Activated CD4-positive, alpha-beta T cell treated with anti-CD3 and anti-CD28 coated beads, Interleukin-2, amount 50 U/mL, for 16 hours (primary cell): ENCODE measurements at regions not wholly inside any gene's neighbourhood (a gene's known extent, or its start where the extent isn't known, plus 50 kb on each side); places are given as distances from the start of the nearest gene placed in this dataset.

Experiments used
- DNase-seq: peaks from one replicate; pipeline ENCODE4 v3.0.0-alpha.2; 2020

DNA sequence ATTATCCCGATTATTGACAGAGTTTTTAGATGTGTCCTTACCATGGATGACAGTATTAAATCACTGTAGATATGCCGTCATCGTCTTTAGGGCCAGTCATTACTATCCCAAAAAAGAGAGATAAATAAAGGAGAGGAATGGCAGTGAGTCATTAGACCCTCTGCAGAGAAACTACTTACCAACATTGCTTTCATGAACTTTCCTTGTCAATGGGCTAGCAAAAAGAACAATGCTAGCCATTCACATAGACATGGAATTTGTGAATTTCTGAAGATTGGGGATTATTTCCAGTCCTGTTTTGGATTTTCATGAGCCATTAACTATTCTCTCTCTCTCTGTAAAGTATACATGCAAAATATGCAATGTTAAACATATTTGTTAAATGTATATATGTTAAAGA, 319.4 kb upstream of the FANCL start:
- DNase-seq, result no peak

DNA sequence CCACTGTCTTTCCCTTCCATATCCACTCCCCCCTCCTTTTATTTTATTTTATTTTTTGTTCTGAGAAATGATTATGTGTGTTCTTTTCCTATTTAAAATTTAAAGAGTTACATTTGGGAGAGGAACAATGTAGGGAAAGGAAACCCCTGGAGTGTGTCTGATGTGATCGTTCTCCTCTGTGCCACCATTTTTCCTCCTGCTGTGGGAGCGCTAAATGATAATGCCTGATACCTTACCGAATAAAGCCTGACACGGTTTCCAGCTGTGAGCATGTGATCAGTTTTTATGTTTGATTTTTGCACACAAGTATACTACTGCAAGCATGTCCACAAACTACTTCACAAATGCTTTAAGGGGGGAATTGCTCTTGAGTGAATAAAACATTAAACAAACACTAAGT, 317.8 kb upstream of the FANCL start:
- DNase-seq, result no peak

DNA sequence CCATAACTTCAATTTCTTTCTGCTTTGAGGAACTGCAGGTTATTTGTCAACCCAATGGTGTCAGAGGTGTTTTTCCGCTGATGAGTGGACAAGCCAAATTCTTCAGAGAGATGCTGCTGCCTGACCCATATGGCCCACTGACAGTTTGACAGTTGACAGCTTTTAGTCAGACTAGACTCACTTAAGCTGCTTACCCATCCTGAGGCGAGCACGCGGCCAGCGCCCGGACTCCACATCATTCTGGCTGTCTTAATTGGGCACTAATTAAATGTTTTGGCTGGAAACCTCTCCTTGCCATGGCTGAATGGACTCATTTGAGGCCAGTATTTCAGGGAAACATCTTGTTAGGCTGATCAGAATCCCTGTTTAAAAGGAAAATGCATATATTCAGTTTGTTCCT, 316.1 kb upstream of the FANCL start:
- no peak for DNase-seq

DNA sequence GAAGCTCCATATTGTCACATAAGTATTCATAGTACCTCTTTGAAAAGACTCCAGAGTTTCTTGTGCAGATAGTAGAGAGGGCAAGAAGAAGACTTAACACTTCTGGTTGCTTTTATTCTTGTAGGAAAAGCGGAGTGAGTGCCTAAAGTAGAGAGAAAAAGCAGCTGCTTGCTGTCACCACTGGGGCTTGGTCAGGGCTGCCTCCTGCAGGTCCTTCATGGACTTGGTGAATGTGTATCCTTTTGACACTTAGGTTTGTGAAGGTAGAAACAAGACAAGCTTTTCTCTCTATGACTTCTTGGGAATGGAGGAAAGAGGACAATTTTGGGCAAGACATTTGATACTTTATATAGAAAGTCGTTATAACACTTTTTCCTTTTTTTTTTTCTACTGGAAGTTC, 312.8 kb upstream of the FANCL start:
- no peak for DNase-seq

DNA sequence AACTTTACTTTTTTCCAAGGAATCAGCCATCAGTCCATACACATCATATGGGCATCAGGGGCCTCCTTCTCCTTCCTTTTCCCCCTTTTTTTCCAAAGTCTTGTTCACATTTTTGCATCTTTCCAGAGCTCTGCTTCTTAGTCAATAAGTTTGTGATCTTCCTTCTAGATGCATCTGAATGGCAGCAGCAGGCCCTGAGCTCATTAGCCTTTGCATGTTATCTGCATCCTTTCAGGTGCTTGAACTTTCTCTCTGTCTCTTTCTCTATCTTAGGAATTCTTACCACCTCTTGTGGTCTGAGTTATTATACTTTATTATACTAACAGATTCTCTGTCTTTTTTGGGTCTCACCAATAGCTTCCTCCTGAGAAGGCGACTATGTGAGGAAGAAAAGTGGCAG, 312.4 kb upstream of the FANCL start:
- DNase-seq, result no peak

DNA sequence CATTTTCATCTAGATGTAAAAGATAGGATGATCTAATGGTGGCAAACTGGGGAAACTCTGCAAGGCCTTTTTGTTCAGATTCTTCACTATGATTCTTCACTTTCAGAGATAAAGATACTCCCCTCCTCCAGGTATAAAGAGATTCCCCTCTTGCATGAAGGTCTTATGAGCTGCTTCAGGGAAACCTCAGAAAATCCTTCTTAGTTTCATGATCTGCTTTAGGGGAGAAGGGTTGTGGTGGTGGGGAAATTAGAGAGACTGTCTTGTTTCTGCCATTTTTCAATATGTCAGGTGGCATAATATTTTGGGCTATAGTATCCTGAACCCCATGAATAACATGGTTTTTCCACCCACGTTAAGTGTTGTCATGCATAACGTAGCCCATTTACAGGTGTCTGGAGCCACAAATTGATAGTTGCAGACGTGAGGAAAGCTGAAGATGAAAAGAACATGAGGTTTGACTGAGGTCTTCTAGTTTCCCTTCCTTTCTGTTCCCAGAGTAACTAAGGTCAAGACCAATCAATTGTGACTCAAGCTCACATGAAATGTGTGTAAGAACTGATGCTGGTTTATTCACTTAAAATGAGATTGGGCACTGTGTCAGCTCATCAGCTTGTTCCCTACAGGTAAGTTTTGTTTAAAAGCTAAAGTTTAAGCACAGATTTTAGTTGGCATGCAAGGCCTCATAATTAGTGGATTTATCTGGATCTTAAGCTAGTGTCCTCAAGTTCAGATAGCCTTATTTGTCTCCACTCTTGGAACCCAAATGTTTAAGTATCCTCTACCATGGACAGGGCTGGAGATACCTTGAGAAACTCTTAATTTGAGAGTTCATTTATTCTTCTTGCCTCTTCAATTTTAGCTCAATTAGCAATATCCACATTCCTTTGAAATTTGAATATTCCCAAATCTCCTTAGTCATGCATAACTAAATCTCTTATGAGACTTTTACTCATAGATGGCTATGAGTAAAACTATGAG, 304.5 kb upstream of the FANCL start:
- DNase-seq, result no peak

DNA sequence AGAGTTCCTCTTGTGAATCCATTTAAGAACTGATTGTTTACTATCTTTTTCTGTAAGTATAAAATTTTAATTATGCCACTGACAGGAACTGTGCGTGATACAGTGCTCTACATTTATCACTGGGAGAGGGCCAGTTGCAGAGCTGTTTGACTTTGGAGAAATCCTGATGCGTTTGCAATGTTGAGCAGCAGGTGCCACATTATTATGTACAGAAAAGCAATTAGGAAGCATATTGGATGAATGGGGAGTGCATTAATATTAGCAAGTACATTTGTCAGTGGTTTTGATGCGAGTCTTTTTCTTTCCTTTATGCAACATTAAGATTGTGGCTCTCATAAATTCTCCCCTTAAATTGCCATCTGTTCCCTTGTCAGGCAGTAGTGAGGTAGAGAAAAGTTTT, 302.3 kb upstream of the FANCL start:
- DNase-seq, result no peak

DNA sequence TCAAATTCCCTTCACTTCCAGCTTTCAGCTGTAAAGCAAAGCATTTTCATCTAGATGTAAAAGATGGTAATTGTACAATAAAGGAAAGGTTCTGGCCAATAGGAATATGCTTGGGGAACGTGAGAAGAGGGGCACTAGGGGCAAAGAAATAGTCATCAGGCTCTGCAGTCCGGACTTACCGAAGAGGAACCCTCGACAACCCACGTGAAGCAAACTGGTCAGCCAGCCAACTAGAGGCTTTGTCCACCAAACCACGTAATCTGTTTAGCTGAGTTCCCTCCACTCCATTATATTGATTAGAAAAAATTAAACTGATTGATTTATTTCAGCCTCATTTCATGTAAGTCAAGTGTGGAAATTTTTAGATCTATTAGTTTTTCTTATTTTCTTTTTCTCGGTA, 300.4 kb upstream of the FANCL start:
- DNase-seq, result no peak

DNA sequence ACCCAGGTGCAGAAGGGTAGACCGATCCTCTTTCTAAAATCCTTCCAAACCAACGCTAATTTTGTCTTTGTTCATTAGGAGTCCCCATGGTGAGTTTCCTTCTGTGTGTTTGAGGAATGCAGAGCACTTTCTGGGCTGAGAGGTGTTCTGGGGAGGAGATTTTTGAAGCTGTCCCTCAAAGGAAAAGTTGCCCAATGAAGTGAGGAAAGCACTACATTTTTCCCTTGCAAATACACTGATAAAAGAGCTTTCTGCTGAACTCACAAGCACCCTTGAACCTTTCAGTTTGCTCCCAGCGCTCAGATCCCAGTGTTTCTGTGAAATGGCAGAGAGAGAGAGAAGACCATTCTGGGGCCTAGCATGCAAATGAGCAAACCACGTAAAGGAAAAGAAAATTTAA, 299.6 kb upstream of the FANCL start:
- DNase-seq, result no peak

DNA sequence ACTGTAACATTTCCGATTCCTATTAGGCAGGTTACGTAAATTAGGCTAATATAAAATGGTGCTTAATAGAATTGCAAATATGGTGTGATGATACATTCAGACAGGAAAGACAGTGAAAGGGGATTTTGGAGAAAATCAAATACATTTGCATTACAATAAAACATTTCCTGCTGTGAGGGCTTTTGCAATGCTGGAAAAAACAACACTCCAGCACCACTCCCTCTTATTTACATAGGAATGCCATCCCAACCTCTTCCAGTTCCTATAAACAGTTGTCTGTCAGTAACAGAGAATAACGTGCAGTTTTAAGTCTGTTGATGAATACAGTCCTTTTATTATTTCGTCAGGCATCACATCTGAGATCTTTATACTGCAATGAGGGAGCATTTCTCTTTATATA, 298.8 kb upstream of the FANCL start:
- no peak for DNase-seq

DNA sequence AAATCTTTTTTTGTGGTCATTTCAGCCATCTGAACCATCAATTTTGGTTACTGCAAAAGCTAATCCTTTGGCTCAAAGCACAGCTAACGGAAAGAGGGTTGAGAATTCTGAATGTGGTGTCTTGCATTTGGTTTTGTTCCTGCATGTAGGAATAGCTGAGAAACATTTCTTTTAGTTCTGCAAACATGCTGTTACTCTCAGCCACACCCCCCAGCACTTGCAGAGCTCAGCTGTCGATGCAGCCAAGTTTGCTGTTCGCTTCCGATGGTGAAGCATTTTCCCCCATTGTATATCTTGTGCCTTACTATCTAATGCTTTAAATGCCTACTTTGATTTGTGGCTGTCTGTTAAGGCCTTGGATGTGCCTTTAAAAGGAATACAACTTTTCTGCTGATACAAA, 294.9 kb upstream of the FANCL start:
- no peak for DNase-seq

DNA sequence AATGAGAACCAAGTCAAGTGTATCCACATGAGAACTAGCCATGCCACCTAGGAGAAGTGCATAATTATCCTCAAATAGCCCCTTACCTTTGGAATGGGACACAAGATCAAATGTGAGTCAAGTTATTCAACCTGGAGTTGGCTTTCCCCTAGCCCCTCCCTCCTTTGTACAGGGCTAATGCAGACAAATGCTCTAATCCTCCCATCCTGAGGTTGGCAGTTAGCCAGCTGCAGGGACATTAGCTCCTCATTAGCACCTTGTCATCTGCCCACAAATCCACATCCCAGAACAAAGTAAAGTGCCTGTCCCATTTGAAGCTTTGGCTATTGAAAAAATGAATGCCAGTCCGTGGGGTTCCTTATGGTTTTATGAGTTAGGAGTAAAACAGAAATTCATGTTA, 294.1 kb upstream of the FANCL start:
- DNase-seq, result no peak

DNA sequence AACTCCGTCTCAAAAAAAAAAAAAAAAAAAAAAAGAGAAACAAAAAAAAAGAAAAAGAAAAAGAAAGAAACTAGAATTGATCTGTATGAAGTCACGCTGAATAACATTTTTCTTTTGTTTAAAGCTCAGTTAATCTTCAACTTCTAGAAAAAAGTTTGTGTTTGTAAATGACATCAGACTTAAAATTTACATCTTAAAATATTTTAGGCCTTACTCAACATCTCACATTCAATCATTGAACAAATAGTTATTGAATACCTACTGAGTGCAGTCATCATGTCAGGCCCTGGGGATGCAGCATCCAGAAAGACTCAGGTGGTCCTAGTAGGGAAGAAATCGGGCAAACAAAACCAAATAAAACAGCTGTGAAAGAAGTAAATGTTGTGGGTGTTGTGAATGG, 292.3 kb upstream of the FANCL start:
- DNase-seq, result no peak

DNA sequence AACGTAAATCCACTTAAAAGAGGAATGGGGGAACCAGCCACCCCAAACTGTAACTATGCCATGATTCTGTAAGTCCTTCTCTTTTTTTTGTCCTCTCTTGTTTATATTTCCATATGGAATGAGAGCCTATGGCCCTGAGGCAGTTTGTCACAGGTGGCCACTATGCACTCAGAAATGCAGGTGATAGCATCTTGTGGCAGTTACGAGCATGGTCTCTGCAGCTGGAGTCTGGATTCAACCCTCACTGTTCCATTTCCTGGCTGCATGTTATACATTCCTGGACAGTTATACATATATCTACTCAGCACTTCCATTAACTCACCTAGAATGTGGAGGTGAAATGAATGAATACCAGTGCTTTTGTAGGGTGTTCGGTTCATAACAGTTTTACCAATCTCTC, 291.5 kb upstream of the FANCL start:
- no peak for DNase-seq

DNA sequence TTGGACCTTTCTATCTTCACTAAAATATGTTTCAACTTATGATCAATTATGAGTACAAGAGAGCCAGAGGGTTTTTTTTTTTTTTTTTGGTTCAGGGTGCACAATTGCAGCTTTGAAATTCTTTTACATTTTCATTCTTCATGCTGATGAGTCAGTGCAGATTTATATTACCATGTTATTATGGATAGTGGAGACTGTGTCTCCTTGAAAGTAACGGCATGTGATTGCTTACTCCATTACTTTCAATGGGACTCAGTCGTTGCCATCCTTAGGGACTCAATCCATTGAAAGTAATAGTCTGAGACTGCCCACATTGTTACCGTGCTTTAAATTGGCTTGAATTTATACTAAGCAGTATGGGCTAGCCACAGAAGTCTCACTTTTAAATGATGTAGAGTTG, 286.5 kb upstream of the FANCL start:
- no peak for DNase-seq

DNA sequence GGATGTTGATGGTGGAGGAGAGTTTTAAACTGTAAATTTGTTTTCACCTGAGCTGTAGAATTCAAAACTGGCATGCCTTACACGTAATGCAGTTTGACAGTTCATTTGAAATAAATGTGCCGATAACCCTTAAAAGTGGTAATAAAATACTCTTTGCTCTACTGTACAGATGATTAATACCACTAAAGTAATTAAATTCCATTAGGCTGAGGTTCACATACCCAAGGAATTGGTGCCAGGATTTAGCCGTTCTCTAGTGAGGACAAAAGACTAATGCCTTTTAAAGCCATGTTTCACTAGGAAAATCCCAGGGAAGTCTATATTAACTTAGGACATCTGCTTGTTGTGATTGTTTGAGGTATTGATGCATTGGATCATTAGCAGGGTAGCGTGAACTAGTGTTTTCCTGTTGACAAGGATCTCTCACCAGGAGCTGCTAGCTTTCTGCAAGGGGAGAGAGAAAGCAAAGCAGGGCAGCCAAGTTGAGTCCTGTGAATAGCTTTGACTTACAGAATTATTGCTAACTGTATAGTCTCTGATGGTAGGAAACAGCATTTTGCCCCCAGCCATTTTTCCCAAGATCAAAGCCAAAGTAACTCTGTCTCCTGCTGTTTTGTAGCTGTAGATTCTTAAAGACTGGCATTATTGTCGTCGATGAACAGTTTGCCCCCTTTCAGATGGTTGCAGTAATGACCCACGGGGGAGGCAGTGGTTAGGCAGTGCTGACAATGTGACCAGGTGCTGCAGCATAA, 280.9 kb upstream of the FANCL start:
- no peak for DNase-seq

DNA sequence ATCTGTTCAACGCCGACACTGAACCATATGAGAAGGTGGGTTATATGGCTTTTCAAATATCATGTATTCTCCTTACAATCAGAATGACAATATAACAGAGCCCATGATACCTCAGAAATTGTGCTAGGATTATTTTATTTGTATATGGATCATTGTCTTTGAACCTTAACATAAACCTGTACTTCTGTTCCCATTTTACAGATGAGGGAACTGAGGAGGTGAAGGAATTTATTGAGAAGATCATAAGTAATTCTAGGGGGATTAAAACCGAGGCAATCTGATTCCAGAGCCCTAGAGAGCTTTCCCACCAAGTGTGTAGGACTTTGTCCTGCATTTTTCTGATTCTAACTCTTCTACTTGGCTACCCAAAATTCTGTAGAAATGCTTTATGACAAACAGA, 279.8 kb upstream of the FANCL start:
- DNase-seq, result no peak

DNA sequence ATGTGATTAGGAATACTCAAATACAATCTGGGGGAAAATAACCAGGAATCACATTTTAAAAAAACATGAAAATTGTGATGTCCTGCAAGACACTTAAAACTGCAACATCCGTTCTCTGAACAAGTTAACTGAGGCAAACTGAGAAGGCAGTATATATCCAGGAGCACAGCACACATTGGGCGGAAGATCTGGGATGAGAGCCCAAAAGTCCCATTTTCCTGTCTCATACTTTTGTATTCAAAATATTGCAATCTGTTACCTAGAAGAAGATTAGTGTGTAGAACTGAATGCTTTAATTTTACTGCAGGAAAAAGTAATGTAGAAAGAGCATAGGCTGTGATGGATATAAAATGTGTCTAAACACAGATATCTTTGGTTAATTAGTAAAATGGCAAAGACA, 276.8 kb upstream of the FANCL start:
- no peak for DNase-seq

DNA sequence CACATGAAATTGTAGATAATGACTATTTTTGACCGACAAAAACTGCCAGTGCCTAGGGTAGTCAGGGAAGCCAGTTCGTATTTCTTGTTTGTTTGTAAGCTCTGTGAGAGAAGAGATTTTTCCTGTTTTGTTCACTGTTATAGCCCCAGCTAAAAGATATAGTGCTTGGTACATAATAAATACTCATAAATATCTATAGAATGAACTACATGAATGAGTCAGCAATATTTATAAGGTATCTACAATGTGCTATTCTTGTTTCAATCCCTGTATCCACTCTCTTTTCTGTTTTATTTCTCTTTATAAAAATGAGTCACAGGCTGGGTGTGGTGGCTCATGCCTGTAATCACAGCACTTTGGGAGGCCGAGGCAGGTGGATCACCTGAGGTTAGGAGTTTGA, 275.6 kb upstream of the FANCL start:
- DNase-seq, result no peak

DNA sequence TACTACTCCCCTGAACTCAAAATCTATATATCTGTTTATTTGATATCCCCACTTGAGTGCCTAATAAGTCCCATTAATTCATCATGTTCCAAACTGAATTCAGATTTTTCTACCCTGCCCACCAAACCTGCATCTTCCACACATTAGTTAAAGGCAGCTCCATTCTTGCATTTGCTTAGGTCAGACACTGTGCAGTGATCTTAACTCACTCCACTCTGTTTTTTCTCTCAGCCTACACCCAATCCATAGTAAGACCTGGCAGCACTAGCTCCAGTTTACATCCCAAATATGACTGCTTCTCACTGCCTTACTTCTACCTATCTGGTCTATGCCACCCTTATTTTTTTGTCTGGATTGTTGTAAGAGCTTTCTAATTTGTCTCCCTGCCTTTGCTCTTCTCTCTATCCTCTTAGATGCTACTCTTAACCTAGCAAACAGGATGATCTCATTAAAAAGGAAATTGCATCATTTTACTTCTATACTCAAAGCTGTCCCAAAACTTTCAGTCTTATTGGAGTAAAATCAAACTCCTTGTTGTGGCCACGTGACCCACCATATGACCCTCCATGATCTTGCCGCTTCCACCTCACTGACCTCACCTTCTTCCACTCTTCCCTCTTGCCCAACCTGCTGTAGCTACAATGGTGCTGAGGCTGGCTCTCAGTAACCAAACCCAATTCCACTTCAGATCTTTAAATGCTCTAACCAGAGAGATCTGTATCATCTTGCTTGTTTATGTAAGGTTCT, 274.9 kb upstream of the FANCL start:
- DNase-seq, result peak; percentile 22

DNA sequence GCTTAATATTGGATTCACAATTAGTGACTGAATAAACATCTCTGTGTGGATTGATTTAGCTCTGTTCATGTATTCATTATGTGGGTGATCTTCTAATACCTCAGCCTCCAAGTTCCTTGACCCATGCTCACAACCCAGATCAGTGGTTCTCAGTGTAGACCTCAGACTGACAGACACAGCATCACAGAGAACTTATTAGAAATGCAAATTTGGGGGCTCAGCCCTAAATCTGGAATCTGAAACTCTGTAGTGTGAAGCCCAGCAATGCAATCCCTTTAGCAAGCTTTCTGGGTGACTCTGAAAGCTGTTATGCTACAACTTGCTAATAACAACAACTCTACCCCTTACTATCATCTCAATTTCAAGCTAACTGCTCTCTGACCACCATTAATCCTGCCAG, 273.1 kb upstream of the FANCL start:
- DNase-seq, result no peak

DNA sequence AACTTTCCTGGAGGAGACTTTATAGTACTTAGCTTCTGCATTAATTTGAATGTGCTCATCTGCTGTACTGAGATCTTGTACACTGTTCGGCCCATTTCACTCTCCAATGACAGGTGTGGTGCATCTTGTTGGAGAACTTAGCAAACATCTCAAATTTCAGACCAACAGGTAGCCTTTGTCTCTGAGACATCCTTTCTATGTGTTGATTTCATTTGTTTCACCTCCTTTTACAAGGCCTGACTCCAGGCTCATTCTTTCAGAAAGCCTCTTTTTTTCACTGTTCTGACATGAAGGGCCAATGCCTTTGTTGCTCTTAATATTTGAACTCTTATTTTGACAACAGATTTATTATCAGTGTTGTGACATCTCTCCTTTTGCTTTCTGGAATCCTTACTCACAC, 271.8 kb upstream of the FANCL start:
- no peak for DNase-seq

DNA sequence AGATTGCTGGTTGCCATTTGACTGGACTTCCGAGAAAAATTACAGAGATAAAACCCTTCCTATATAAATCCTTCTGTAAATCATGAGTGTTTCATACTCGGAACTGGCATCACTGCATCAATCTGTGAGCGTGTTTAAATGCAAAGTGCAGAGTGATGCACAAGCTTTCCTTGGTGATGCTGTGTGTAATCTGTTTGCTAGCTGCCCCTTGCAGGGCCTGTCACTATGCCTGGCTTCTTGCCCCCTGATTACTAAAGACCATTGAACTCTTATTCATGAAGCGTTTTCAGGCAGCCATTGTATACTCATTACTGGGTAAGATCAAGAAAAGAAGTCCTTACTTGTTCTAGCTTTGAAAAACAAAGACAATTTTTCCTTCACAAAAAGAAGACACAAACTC, 266.9 kb upstream of the FANCL start:
- DNase-seq, result no peak

DNA sequence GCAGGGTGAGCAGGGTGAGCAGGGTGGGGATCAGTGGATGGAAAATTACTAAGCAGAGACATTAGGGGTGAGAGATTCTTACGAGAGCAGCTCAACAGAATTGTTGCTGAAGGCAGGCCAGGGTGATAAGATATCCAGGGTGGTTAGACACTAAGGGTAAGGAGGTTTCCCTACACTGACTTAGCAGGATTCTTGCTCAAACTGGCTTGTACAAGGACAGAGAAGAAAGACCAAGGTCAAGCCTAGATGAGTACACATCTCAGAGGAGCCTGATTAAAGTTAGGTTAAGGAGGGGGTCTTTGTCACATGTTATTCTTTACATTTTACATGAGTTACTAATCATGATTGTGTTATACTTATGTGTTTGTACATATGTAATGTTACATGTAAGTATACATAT, 262.8 kb upstream of the FANCL start:
- no peak for DNase-seq
